Caki2 (cell line): ENCODE measurements at regions not wholly inside any gene's neighbourhood (a gene's known extent, or its start where the extent isn't known, plus 50 kb on each side); places are given as distances from the start of the nearest gene placed in this dataset.

ENCODE experiments used
- DNase-seq: peaks from one replicate; pipeline ENCODE4 v3.0.0-alpha.2; 2015; ENCODE audit warnings: low read depth
- in situ Hi-C: cut with HindIII; loops from 2 replicates; pipeline ENCODE4 v1.10.0; 2016; ENCODE audit warnings: low sequenced_read_pairs, low pct_unique_long_range_greater_than_20kb, mixed read lengths

DNA sequence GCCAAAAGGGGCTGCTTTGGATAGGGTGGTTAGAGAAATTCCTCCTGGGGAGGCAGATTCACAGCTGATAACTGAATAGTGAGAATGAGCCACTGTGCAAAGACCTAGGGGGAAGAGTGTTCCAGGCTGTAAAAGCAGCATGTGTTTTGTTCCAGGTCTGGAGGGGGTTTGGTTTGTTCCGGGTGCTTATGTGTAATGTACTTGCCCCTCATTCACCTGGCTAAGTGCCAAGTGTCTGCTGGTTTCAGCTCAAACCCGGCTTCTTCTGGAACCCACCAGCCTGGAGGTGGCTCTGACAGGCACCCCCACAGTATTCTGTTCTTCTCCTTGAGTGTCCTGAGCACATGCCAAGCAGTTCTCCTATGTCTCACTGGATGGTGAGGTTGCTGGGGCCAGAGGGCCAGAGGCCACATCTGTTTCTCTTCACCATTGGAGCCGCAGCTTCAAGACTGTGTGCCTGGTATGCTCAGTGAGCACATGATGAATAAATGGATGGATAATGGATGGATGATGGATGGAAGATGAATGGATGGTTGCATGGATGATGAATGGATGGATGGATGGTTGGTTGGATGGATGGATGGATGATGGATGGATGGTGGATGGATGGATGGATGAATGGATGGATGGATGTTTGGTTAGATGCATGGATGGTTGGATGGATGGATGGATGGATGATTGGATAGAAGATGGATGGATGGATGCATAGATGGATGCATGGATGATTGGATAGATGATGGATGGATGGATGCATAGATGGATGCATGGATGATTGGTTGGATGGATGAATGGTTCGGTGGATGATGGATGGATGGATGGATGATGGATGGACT is 227.6 kb downstream of the BMP7 start:
- in situ Hi-C loops: no loop called here
- DNase-seq: no peak

- no peak for DNase-seq
- in situ Hi-C loops: no loop called here
These were observed 226.0 kb downstream of the BMP7 start for GRCh38 chr20:57040466-57040865.

DNA sequence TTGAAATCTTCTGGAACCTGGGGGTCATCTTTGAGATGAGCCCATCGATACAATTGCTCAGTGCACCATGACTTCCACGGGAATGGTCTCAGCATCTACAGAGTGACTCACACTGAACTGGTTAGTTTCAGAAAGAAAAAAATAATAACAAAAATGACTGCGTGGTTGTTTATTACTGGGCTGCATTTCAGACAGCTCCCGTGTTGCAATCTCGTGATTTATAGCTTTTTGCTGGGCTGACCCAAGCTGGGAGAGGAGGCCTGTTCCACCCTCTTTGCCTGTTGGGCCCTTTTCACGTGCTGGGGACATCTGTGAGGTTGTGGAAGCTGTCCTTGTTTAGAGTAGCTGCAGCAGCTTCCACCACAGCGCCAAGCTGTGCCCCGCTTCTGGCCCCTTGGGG is 225.5 kb downstream of the BMP7 start:
- in situ Hi-C loops: no loop called here
- no peak for DNase-seq

DNA sequence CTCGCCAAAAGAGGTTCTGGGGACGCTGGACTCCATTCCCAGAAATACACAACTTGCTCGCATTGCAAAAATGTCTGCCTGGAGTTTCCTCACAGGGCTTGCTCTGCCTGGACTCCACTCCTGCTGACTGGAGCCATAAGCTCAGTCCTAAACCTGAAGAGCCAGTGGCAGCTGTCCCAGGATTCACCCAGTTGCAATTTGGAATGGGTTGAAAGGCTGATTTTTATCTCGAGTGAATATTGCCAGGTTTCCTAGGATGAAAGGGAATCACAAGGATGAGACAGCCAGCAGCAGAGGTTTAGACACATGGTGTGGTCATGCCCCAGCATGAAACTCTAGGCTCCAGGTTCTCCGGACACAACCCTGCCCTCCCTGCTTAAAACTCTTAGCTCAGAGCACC is 223.3 kb downstream of the BMP7 start:
- in situ Hi-C loops: no loop called here
- no peak for DNase-seq

- in situ Hi-C loops: no loop called here
- DNase-seq: no peak
These were observed 222.7 kb downstream of the BMP7 start for GRCh38 chr20:57043669-57044268.

- DNase-seq: no peak
These were observed 219.0 kb downstream of the BMP7 start for GRCh38 chr20:57047281-57048026.

GRCh38 chr20:57048027-57048869 is 218.2 kb downstream of the BMP7 start:
- peak; percentile 49 for DNase-seq

More at GRCh38 chr20:57047281-57048026, 219.0 kb downstream of the BMP7 start:
- in situ Hi-C loops: no loop called here

GRCh38 chr20:57049296-57049695 is 217.1 kb downstream of the BMP7 start:
- DNase-seq: no peak
- in situ Hi-C loops: no loop called here

More at GRCh38 chr20:57048027-57048869, 218.2 kb downstream of the BMP7 start:
- in situ Hi-C loops: no loop called here

- in situ Hi-C loops: no loop called here
- DNase-seq: no peak
These were observed 215.3 kb downstream of the BMP7 start for GRCh38 chr20:57051096-57051495.

DNA sequence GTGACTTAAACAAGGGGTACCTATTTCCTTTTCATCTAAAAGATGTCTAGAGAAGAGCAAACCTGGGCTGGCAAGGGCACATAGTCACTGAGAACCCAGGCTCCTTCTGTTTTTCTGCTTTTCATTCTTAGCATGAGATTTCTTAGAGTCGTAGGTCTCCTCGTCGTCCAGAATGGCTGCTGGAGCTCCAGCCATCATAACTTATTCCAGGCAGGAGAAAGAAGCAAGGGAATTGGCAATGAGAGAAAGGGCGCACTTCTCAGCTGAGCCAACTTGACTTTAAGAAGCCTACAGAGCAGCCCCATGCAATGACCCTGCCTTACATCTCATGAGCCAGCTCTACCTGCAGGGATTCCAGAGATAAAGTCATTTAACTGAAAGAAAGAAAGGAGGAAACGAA is 213.4 kb downstream of the BMP7 start:
- in situ Hi-C loops: no loop called here

GRCh38 chr20:57053793-57054552 is 212.5 kb downstream of the BMP7 start:
- DNase-seq: no peak
- in situ Hi-C loops: no loop called here

More for the DNA sequence above, 213.4 kb downstream of the BMP7 start:
- no peak for DNase-seq

DNA sequence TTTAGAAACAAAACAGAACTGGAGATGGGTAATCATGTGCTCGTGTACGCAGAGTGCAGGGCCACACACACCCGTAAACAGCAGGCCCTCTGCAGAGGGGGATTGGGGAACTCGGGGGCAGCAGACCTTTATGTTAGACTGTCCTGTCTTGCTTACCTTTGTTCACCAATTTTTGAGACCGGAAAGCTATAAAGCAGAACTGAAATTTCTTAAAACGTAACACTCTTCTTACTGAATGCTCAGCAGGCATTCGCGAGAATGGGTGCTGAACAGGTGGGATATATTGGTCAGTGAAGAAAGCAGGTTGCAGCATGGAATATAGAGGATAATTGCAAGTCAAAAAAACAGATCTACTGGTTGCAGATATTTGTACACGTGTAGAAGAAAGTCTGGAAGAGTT is 211.1 kb downstream of the BMP7 start:
- no peak for DNase-seq
- in situ Hi-C loops: no loop called here

GRCh38 chr20:57056651-57057050 is 209.8 kb downstream of the BMP7 start:
- DNase-seq: no peak

DNA sequence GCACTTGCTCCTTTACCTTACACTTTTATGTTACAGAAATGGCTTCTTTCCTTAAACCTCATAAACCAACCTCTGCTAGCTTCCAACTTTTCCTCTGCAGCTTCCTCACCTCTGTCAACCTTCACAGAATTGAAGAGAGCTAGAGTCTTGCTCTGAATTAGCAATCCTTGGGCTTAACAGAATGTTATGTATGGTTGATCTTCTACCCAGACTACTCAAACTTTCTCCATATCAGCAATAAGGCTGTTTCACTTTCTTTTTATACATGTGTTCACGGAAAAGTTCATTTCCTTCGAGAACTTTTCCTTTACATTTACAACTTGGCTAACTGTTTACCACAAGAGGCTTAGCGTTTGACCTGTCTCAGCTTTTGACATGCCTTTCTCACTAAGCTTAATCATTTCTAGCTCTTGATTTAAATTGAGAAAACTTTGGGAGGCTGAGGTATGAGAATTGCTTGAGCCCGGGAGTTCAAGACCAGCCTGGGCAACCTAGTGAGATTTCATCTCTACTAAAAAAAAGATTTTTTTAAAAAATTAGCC is 207.3 kb downstream of the BMP7 start:
- in situ Hi-C loops: no loop called here

More at GRCh38 chr20:57056651-57057050, 209.8 kb downstream of the BMP7 start:
- in situ Hi-C loops: no loop called here

DNA sequence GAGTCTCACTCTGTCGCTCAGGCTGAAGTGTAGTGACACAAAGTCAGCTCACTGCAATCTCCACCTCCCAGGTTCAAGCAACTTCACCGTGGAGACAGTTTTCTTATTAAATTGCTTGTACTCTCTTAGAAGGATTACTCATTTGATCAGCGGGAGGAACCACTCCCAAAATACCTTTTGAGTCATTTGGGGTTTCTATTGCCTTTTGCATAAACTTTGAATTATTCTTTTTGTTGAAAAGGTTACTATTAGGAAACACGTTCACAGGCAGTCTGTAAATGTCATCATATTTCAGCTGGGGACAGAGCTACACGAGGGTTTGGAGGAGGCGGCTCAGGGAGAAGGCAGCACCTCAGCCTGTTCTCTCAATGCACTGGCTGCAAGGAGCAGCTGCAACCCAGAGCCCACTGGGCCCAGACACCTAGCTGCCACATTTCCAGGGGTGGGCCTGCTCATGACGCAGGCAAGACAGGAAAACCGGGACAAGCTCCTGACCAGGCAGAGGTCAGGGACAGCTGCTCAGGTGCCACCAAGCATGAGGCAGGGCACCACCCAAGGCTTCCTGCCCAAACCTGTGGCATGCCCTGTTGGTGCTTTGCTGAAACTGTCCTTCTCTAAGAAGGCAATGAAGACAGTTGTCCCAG is 205.9 kb downstream of the BMP7 start:
- in situ Hi-C loops: no loop called here
- DNase-seq: no peak

More for the DNA sequence above, 207.3 kb downstream of the BMP7 start:
- DNase-seq: no peak

GRCh38 chr20:57061051-57061900 is 205.2 kb downstream of the BMP7 start:
- DNase-seq: peak; percentile 30

More at GRCh38 chr20:57061051-57061900, 205.2 kb downstream of the BMP7 start:
- in situ Hi-C loops: no loop called here
